LHCN-M2 (cell line): ENCODE measurements at regions not wholly inside any gene's neighbourhood (a gene's known extent, or its start where the extent isn't known, plus 50 kb on each side); places are given as distances from the start of the nearest gene placed in this dataset.
"Not testable (repeated sequence)": the region's sequence is repeated elsewhere in the genome, so short reads cannot be mapped to it uniquely, and the experiment has no call there.

Source experiments
- DNase-seq: peaks from one replicate; pipeline ENCODE4 v3.0.0-alpha.2; 2012; ENCODE audit warnings: low read depth

- not testable (repeated sequence) for DNase-seq
Observed at GRCh38 chr4:164676152-164676551, 77.8 kb upstream of the SMIM31 start.

GRCh38 chr4:164683040-164683439 is 70.9 kb upstream of the SMIM31 start:
- DNase-seq: no peak

- DNase-seq: no peak
Observed at GRCh38 chr4:164695650-164696049, 58.3 kb upstream of the SMIM31 start.

- DNase-seq: peak; percentile 51
Observed at GRCh38 chr4:164700471-164700870, 53.5 kb upstream of the SMIM31 start.

GRCh38 chr4:164701665-164702064 is 52.3 kb upstream of the SMIM31 start:
- no peak for DNase-seq
